ENCODE measurements at regions not wholly inside any gene's neighbourhood (a gene's known extent, or its start where the extent isn't known, plus 50 kb on each side); places are given as distances from the start of the nearest gene placed in this dataset.

GRCh38 chr13:106691341-106691740 is 123.4 kb upstream of the ARGLU1 start:
- Histone ChIP-seq H3K4me3 (replicated peaks in 1 of 2; ENCODE audit: low read depth in 1 of 2, low read length in 2 of 2) (no peak overlapping the region), H3K36me3 (ENCODE audit: control insufficient read depth in 1 of 2, insufficient read depth in 2 of 2, low read length in 2 of 2) (no peaks in the 10 kb centered on the region), H4K20me1 (ENCODE audit: insufficient read depth) (no peaks in the 10 kb centered on the region), H3K9ac (ENCODE audit: low read length) (no peak overlapping the region), H3K79me2 (ENCODE audit: insufficient read depth, low read length) (no peaks in the 10 kb centered on the region), H2AFZ (ENCODE audit: low read depth, low read length, poor library complexity, severe bottlenecking) (no peak overlapping the region), H3K9me2 (ENCODE audit: insufficient read depth) (no peaks in the 10 kb centered on the region), H3K4me1 (ENCODE audit: control insufficient read depth in 1 of 2, insufficient read depth in 2 of 2, low read length in 2 of 2) (no peaks in the 10 kb centered on the region), H3K4me2 (ENCODE audit: low read length) (no peak overlapping the region), H3K9me3 (ENCODE audit: control insufficient read depth in 1 of 2, insufficient read depth in 1 of 2, low read depth in 1 of 2, low read length in 2 of 2) (no peaks in the 10 kb centered on the region), H3K27me3 (ENCODE audit: insufficient read depth, low read length) (peaks cover 74% of the 10 kb centered on the region), H3K27ac (ENCODE audit: low read depth, low read length) (no peak overlapping the region)
- POLR2A ChIA-PET = no interaction called here
- CTCF ChIA-PET = no interaction called here
- RAD21 ChIA-PET (ENCODE audit: low non-redundant PET in 1 of 2, low total read pairs in 2 of 2, uncharacterized antibody in 2 of 2, unreplicated experiment in 2 of 2) = no interaction called here
- TF ChIP-seq EZH2phosphoT487 (IDR thresholded peaks at IDR 0.05; ENCODE audit: borderline replicate concordance) (no peak), MAX (IDR thresholded peaks at IDR 0.05) (no peak), EGR1 (IDR thresholded peaks at IDR 0.05; ENCODE audit: low read depth) (no peak), POLR2A (IDR thresholded peaks at IDR 0.05; ENCODE audit: borderline replicate concordance, extremely low read depth, insufficient read depth, insufficient read length) (no peak), YY1 (IDR thresholded peaks at IDR 0.05; ENCODE audit: extremely low read depth, insufficient replicate concordance, low read depth, low read length) (no peak), SP1 (IDR thresholded peaks at IDR 0.05; ENCODE audit: low read depth) (no peak), ATF3 (IDR thresholded peaks at IDR 0.05) (no peak), ELF1 (IDR thresholded peaks at IDR 0.05; ENCODE audit: borderline replicate concordance, low read depth) (no peak), CEBPB (IDR thresholded peaks at IDR 0.05; ENCODE audit: low read depth) (no peak), CTCF (IDR thresholded peaks at IDR 0.05 in 2 of 3, conservative IDR thresholded peaks at IDR 0.05 in 1 of 3; ENCODE audit: borderline replicate concordance in 1 of 3, insufficient read depth in 1 of 3, low read depth in 2 of 3, low read length in 2 of 3) (no peak), SRF (IDR thresholded peaks at IDR 0.05; ENCODE audit: low read depth) (no peak), JUND (IDR thresholded peaks at IDR 0.05) (no peak), REST (IDR thresholded peaks at IDR 0.05; ENCODE audit: low read depth) (no peak), FOSL1 (IDR thresholded peaks at IDR 0.05; ENCODE audit: low read depth) (no peak), ZBTB33 (IDR thresholded peaks at IDR 0.05; ENCODE audit: extremely low read depth, insufficient replicate concordance, low read length) (no peak), ZNF274 (IDR thresholded peaks at IDR 0.05; ENCODE audit: low read depth, low read length) (no peak), ZFX (IDR thresholded peaks at IDR 0.05) (no peak), TCF7L2 (IDR thresholded peaks at IDR 0.05; ENCODE audit: borderline replicate concordance, extremely low read depth, insufficient read depth, insufficient read length) (no peak)
- intact Hi-C loops (cut with micrococcal nuclease) = no loop called here
- ATAC-seq (no peak), DNase-seq (ENCODE audit: low read depth, low spot score) (no peak)
- no TSS peak for BruUV-seq (replicated peaks)
